ENCODE measurements at regions not wholly inside any gene's neighbourhood (a gene's known extent, or its start where the extent isn't known, plus 50 kb on each side); places are given as distances from the start of the nearest gene placed in this dataset.

DNA sequence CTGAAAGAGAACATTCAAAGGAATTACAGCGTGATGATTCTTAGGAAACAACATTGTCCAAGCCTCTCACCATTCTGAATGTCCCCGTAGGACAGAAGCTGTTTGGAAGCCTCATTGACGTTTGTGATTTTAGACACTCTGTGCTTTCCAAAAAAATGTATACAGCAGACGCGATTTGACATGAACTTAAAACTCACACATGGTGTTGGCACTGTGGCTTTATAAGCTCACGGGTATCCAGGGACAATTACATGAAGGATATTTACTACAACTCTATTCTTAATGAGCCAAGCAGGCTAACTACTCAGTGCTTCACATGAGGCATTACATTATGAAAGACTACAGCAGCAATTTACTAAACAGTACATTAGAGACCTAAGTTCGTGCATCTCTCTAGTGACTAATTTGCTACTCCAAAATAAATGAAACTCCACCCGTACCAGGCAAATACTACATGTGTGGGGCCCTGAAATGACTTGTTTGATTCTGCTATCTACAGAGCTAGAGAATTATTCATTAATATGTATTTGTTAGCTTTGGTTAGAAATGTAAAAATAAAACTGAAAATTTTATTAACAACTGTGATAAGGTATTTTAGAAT lies 620.7 kb downstream of the SPRY1 start:
- no peak for DNase-seq

GRCh38 chr4:124018383-124019317 lies 622.1 kb downstream of the SPRY1 start:
- no peak for DNase-seq

DNA sequence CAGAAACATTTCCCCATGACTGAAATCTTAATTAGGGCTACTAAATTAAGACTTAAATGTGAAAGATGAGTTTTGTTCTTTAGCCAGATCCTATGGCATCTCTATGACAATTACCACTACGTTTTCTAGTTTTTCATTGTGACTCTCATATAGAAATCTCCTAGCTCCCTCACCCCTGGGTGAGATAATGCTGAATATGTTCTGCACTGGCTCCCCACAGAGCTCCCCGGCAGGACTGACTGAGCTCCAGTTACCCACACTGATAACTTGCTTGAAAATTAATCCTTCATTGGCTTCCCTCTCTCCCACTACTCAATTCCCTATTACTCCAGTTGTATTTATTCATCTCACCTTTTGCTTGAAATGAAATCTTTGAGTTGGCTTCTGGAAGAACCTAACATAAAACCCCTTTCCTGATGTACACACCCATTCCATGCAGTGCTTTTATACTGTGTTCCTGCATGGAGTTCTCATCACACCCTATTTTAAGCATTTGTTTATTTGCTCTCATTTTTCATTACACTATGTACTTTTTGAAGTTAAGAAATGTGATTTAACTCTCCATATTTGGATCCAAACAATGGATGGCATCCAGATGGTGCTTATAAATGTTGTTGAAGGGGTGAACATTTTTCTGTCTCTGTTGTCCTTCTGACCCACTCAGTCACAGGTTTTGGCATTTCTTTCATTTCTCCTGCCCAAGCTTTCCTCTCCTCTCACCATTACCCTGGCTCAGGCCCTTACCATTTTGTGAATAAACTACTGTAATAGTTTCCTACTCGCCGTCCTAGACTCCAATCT lies 623.4 kb downstream of the SPRY1 start:
- DNase-seq, result no peak

GRCh38 chr4:124025000-124025399 lies 628.4 kb downstream of the SPRY1 start:
- no peak for DNase-seq

- no peak for DNase-seq
These were observed 628.8 kb downstream of the SPRY1 start for GRCh38 chr4:124025428-124025827.

- DNase-seq, result no peak
These were observed 631.6 kb downstream of the SPRY1 start for GRCh38 chr4:124028182-124028581.

DNA sequence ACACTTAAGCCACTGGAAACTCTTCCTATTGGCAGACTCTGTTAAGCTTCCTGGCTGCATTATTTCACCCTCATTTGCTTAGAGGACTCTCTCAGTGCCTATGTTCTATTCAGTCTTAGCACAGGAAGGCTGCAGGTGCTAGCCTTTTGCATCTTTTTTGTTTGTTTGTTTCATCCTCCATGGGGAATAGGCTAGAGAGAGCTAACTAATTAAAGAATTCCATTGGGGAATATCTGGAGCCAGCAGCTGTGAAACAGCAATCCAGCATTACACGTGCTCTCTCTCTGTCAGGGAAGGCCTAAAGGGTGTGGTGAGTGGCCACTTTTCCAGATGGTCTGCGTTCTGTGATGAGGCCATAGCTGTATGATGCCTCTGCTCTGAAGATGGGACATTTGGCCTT lies 633.6 kb downstream of the SPRY1 start:
- DNase-seq, result no peak

- no peak for DNase-seq
These were observed 635.4 kb downstream of the SPRY1 start for GRCh38 chr4:124032035-124032434.

DNA sequence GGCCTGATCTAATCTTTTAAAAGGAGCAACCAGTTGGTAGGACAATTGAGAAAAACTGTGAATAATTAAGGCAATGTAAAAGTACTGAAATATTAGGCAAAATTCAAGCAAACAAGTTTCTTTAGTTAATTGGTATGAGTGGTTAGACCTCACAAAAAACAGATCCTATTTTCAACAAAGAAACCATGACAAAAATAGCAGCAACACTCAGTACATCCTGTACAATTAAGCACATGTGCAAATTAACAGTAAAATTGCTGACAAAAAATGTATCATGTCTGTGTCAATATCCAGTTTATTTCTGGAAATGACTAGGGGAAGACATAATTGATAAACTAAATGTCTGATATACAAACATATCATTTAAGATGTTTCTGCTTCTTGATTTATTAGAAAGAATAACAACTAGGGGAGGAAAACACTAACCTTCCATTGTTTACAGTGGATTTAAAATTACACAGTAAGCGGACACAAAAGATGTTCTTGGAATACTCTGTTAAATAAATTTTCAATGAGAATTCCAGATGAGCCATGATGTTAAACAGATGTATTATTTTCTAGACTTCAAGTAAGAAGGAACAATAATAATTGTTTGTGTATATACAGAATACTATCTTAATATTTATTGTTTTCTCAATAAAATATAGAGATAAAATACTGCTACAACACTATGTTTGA lies 638.9 kb downstream of the SPRY1 start:
- DNase-seq, result no peak

- DNase-seq, result no peak
These were observed 640.6 kb downstream of the SPRY1 start for GRCh38 chr4:124037236-124037635.

GRCh38 chr4:124044330-124044729 lies 647.7 kb downstream of the SPRY1 start:
- no peak for DNase-seq

DNA sequence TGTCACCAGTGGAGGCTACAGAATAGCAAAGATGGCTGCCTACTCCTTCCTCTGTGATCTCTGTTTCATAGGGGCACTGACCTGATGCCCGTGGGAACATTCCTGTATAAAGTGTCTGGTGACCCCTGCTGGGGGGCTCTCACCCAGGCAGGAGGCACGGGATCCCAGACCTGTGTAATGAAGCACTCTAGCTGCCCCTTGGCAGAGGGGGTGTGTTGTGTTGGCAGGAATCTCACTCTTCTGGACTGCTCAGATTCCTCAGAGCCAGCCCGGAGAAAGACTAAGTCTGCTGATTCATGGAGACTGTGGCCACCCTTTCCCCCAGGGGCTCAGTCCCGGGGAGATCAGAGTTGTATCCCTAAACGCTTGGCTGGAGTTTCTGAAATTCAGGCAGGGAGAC lies 648.3 kb downstream of the SPRY1 start:
- no peak for DNase-seq

DNA sequence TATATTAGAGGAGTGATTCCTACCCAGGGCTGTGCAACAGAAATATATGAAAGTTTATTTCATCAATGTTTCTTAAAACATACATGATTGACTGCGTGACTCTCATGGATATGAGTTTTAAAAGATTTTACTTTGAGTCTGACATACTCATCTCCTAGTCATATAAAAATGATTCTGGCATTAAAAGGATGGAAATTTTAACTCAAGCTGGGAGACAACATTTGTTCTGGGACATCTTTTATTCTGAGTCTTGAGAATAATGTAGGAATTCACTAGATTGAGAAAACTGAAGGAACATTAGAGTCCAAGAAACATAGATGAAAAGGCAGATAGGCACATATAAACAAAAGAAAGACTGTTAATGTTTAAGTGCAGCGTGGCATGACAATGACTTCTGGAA lies 649.6 kb downstream of the SPRY1 start:
- no peak for DNase-seq

DNA sequence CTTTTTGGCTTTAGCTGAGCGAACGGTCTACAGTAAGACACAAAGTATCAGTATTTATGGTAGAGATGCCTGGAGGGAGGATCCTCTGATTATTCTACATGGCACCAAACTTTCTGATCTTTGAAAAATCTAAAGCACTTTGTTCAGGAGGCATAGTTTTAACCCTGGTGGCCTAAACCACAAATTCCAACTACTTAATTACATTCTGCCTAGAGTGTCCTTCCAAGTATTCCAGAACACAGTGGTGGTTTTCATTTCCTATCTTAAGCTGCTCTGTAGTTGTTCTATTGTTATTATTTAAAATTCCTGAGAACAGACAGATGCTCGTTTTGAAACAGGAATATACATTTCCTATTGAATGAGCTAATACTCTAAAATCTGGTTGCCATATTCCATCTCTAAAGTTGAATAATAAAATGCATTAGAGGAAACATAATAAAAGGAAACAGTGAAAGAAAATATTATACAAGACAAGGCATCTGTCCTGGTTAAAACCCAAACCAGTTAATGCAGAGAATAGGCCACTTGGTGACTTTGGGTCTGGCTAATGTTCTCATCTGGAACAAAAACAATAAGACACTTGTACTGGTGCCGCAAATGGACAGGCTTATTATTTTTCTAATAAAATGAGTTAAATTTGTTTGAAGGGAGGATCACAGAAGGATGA lies 657.4 kb downstream of the SPRY1 start:
- DNase-seq, result no peak

GRCh38 chr4:124055336-124055735 lies 657.2 kb downstream of the ANKRD50 start:
- no peak for DNase-seq

DNA sequence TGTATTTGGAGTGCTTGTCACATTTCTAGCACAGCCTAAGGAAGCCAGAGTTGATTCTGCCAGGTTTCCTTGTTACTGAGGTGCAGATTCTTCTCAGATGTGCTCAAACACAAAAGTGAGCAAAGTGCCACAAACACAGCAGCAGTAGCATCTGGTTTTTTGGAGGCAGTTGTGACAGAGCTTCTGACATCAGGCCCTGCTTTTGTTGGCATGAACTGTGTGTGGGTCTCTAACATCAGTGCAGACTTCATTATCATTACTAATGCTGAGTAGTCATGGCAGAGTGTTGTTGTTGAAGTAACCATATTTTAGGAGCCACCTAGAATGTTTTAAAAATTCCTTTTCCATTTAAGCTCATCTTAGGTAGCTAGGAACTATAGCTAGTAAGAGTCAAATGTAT lies 656.6 kb downstream of the ANKRD50 start:
- no peak for DNase-seq

- no peak for DNase-seq
These were observed 652.1 kb downstream of the ANKRD50 start for GRCh38 chr4:124060261-124060918.

DNA sequence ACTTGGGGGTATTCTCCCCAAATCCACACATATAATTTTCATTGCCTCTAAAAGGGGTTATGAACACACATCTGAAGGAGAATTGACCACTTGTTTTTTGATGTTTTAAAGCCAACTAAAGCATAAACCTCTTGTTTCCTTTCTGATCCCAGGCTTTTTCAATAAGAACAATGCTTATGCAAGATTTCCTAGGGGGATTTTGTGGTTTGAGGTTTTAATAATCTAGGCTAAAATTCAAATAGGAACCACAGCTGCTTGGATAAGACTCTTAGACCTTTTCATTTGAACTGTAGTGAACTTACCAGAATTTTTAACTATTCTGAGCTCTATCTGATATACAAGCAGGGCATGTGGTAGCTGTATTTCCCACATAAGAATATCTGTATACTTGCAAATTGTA lies 651.1 kb downstream of the ANKRD50 start:
- DNase-seq, result no peak

- no peak for DNase-seq
These were observed 647.1 kb downstream of the ANKRD50 start for GRCh38 chr4:124065422-124065821.

DNA sequence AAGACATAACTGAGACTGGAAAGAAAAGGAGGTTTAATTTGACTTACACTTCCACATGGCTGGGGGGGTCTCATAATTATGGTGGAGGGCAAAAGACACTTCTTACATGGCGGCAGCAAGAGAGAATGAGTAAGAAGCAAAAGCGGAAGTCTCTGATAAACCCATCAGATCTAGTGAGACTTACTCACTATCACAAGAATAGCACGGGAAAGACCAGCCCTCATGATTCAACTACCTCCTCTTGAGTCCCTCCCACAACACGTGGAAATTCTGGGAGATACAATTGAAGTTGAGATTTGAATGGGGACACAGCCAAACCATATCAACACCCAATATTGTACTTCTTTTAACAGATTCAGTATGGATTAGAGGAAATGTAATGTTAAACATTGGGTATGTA lies 646.6 kb downstream of the ANKRD50 start:
- DNase-seq, result no peak

- DNase-seq, result no peak
These were observed 645.9 kb downstream of the ANKRD50 start for GRCh38 chr4:124066595-124066994.

GRCh38 chr4:124067046-124067445 lies 645.5 kb downstream of the ANKRD50 start:
- no peak for DNase-seq

All from activated CD8-positive, alpha-beta memory T cell treated with anti-CD3 and anti-CD28 coated beads, Interleukin-2, amount 50 U/mL, for 48 hours (primary cell).